SK-N-SH (cell line): ENCODE measurements at regions not wholly inside any gene's neighbourhood (a gene's known extent, or its start where the extent isn't known, plus 50 kb on each side); places are given as distances from the start of the nearest gene placed in this dataset.
"Not testable (repeated sequence)": the region's sequence is repeated elsewhere in the genome, so short reads cannot be mapped to it uniquely, and the experiment has no call there.

Source experiments
- CTCF ChIA-PET: fragments of 300-600, 350-600 bp; formaldehyde crosslinking; extraction: SDS; loops from one replicate; lab custom pipeline; 2021; lab: Yijun Ruan, JAX
- POLR2A ChIA-PET: fragments of 350-600 bp; sonication (Branson Sonifier 250); formaldehyde crosslinking; extraction: SDS; loops from one replicate; lab custom pipeline; 2020; ENCODE audit warnings: antibody characterized with exemption, inconsistent platforms; lab: Yijun Ruan, JAX
- DNase-seq: peaks from one replicate; pipeline ENCODE4 v3.0.0; 2012
- H2AFZ ChIP-seq: fragments of 200-600 bp; sonication (generic); 2 replicates; pipeline ENCODE4 v1.8.1; 2016; ENCODE audit warnings: antibody characterized with exemption, mild to moderate bottlenecking, low read depth
- H3F3A ChIP-seq: fragments of 200-600 bp; sonication (generic); replicated peaks from 2 replicates; pipeline ENCODE3; 2016; ENCODE audit warnings: antibody characterized with exemption, mild to moderate bottlenecking; ENCODE audit not compliant: insufficient read depth
- H3K27ac ChIP-seq, 2 experiments: fragments of 200-500 bp in 1 of 2; fragments of 200-600 bp in 1 of 2; sonication (Bioruptor generic) in 1 of 2; sonication (generic), shearing (Covaris generic) in 1 of 2; 2 replicates each; pipeline versions ENCODE4 v1.5.1 to v1.6.1; 2014 to 2016; ENCODE audit warnings: low read depth in 2 of 2, inconsistent platforms in 1 of 2, low read length in 1 of 2, mild to moderate bottlenecking in 1 of 2, mixed read lengths in 1 of 2
- H3K27me3 ChIP-seq: fragments of 200-600 bp; sonication (generic), shearing (Covaris generic); 2 replicates; pipeline ENCODE4 v1.6.1; 2016; ENCODE audit warnings: mixed run types; ENCODE audit not compliant: insufficient read depth
- H3K36me3 ChIP-seq, 2 experiments: fragments of 200-500 bp in 1 of 2; fragments of 200-600 bp in 1 of 2; sonication (Bioruptor generic) in 1 of 2; sonication (generic) in 1 of 2; replicated peaks in 1 of 2; 2 replicates each; pipeline versions ENCODE3 to v1.5.1; 2014 to 2016; ENCODE audit warnings: low read length in 1 of 2, mild to moderate bottlenecking in 1 of 2; ENCODE audit not compliant: insufficient read depth in 2 of 2, control insufficient read depth in 1 of 2
- H3K4me1 ChIP-seq, 2 experiments: fragments of 200-500 bp in 1 of 2; fragments of 200-600 bp in 1 of 2; sonication (Bioruptor generic) in 1 of 2; sonication (generic), shearing (Covaris generic) in 1 of 2; 2 replicates each; pipeline versions ENCODE4 v1.5.1 to v1.6.1; 2014 to 2016; ENCODE audit warnings: low read depth in 1 of 2, low read length in 1 of 2, mixed run types in 1 of 2; ENCODE audit not compliant: insufficient read depth in 2 of 2, control insufficient read depth in 1 of 2
- H3K4me2 ChIP-seq: fragments of 200-600 bp; sonication (generic), shearing (Covaris generic); 2 replicates; pipeline ENCODE4 v1.6.1; 2017; ENCODE audit warnings: mixed run types
- H3K4me3 ChIP-seq, 2 experiments: fragments of 200-500 bp in 1 of 2; fragments of 200-600 bp in 1 of 2; sonication (Bioruptor generic) in 1 of 2; sonication (generic), shearing (Covaris generic) in 1 of 2; 2 replicates each; pipeline versions ENCODE4 v1.5.1 to v1.8.1; 2014 to 2016; ENCODE audit warnings: low read depth in 2 of 2, inconsistent platforms in 1 of 2, low read length in 1 of 2, mild to moderate bottlenecking in 1 of 2, mixed read lengths in 1 of 2, moderate library complexity in 1 of 2
- H3K79me2 ChIP-seq: fragments of 200-600 bp; sonication (generic); 2 replicates; pipeline ENCODE4 v1.8.1; 2017; ENCODE audit warnings: mild to moderate bottlenecking; ENCODE audit not compliant: insufficient read depth
- H3K9ac ChIP-seq: fragments of 200-600 bp; sonication (generic); 2 replicates; pipeline ENCODE4 v1.6.1; 2017; ENCODE audit warnings: mixed run types
- H3K9me2 ChIP-seq: fragments of 200-600 bp; sonication (generic); 2 replicates; pipeline ENCODE4 v1.6.1; 2017; ENCODE audit warnings: mixed run types
- H3K9me3 ChIP-seq: fragments of 200-600 bp; sonication (generic); 2 replicates; pipeline ENCODE4 v1.6.1; 2017; ENCODE audit warnings: mixed run types, mild to moderate bottlenecking, moderate library complexity
- H4K20me1 ChIP-seq: fragments of 200-600 bp; sonication (generic); 2 replicates; pipeline ENCODE4 v1.6.1; 2017; ENCODE audit warnings: mild to moderate bottlenecking, mixed run types; ENCODE audit not compliant: insufficient read depth
- CTCF ChIP-seq: fragments of 200-600 bp; sonication (generic); IDR thresholded peaks from 2 replicates; pipeline ENCODE4 v1.6.1; 2017; ENCODE audit warnings: antibody characterized with exemption, mild to moderate bottlenecking, moderate library complexity
- ELF1 ChIP-seq: IDR thresholded peaks from 2 replicates; pipeline ENCODE4 v1.4.0; 2012
- IRF3 ChIP-seq: fragments of 150-350 bp; IDR thresholded peaks from 2 replicates; pipeline ENCODE4 v1.6.1; 2016; ENCODE audit warnings: mild to moderate bottlenecking, low read depth, low read length
- MEF2A ChIP-seq: IDR thresholded peaks from 2 replicates; pipeline ENCODE4 v1.4.0; 2012; ENCODE audit warnings: low read depth, borderline replicate concordance
- NFIC ChIP-seq: IDR thresholded peaks from 2 replicates; pipeline ENCODE4 v1.4.0; 2012; ENCODE audit warnings: borderline replicate concordance
- NRF1 ChIP-seq: IDR thresholded peaks from 2 replicates; pipeline ENCODE4 v1.6.1; 2012; ENCODE audit warnings: low read depth, mild to moderate bottlenecking, low read length
- RAD21 ChIP-seq: IDR thresholded peaks from 2 replicates; pipeline ENCODE4 v1.6.1; 2012; ENCODE audit warnings: mild to moderate bottlenecking, low read length
- RXRA ChIP-seq: IDR thresholded peaks from 2 replicates; pipeline ENCODE4 v1.4.0; 2012; ENCODE audit warnings: low read depth, mild to moderate bottlenecking, borderline replicate concordance
- TAF1 ChIP-seq: IDR thresholded peaks from 2 replicates; pipeline ENCODE4 v1.6.1; 2012; ENCODE audit warnings: low read depth, mild to moderate bottlenecking, low read length, moderate library complexity, borderline replicate concordance
- TEAD4 ChIP-seq: IDR thresholded peaks from 2 replicates; pipeline ENCODE4 v1.4.0; 2012; ENCODE audit warnings: mild to moderate bottlenecking, borderline replicate concordance; ENCODE audit not compliant: insufficient read depth
- YY1 ChIP-seq: IDR thresholded peaks from 2 replicates; pipeline ENCODE4 v1.4.0; 2012; ENCODE audit warnings: low read depth, mild to moderate bottlenecking
- WGBS: methylation state at CpG from one replicate; pipeline ENCODE4 v1.1.6; 2017; ENCODE audit warnings: low lambda C conversion rate; 5-methylcytosine and 5-hydroxymethylcytosine counted together

GRCh38 chr3:15940641-15941040 is 142.9 kb upstream of the ANKRD28 start:
- CTCF ChIA-PET, result no interaction called here
- Histone ChIP-seq H3K4me3 (no peak overlapping the region), H2AFZ (no peak overlapping the region), H3K36me3 (no peaks in the 10 kb centered on the region), H3K9me3 (no peaks in the 10 kb centered on the region), H3K27me3 (no peaks in the 10 kb centered on the region), H4K20me1 (no peaks in the 10 kb centered on the region), H3K4me1 (no peaks in the 10 kb centered on the region), H3K4me2 (no peak overlapping the region), H3K9me2 (no peaks in the 10 kb centered on the region), H3F3A (no peaks in the 10 kb centered on the region), H3K27ac (no peak overlapping the region), H3K9ac (no peak overlapping the region), H3K79me2 (no peaks in the 10 kb centered on the region)
- DNase-seq, result no peak
- POLR2A ChIA-PET, result no interaction called here
- WGBS, result 70% methylated on average over 1 of the region's 1 CpG
- TF ChIP-seq NRF1 (no peak), TAF1 (no peak), NFIC (no peak), RXRA (no peak), YY1 (no peak), TEAD4 (no peak)

- H3K4me3 ChIP-seq, POLR2A ChIA-PET, H3K4me1 ChIP-seq, DNase-seq, H3K27ac ChIP-seq, H3F3A ChIP-seq, H2AFZ ChIP-seq, H3K27me3 ChIP-seq, H3K36me3 ChIP-seq, H3K4me2 ChIP-seq, H3K79me2 ChIP-seq, H3K9me3 ChIP-seq, H4K20me1 ChIP-seq, H3K9ac ChIP-seq, CTCF ChIA-PET, H3K9me2 ChIP-seq: not testable (repeated sequence)
- WGBS, result 54% methylated on average over 2 of the region's 2 CpGs
These were observed 143.7 kb upstream of the ANKRD28 start for GRCh38 chr3:15941457-15941856.

- Histone ChIP-seq H3K4me2 (no peak overlapping the region), H3K4me3 (no peak overlapping the region), H2AFZ (no peak overlapping the region), H3K9ac (no peak overlapping the region), H3K9me3 (no peaks in the 10 kb centered on the region), H4K20me1 (no peaks in the 10 kb centered on the region), H3F3A (no peaks in the 10 kb centered on the region), H3K4me1 (no peaks in the 10 kb centered on the region), H3K36me3 (no peaks in the 10 kb centered on the region), H3K27ac (no peak overlapping the region), H3K79me2 (no peaks in the 10 kb centered on the region), H3K9me2 (no peaks in the 10 kb centered on the region), H3K27me3 (no peaks in the 10 kb centered on the region)
- TF ChIP-seq ELF1, result no peak
- no peak for TF ChIP-seq MEF2A
- no peak for TF ChIP-seq NRF1
- TF ChIP-seq RAD21, result no peak
- TF ChIP-seq CTCF, result no peak
- TF ChIP-seq RXRA, result no peak
- no peak for TF ChIP-seq IRF3
- ChIA-PET POLR2A (no interaction called here), CTCF (no interaction called here)
- 83% methylated on average over 1 of the region's 1 CpG for WGBS
- DNase-seq, result no peak
These were observed 144.2 kb upstream of the ANKRD28 start for GRCh38 chr3:15941958-15942357.
